Activated naive CD8-positive, alpha-beta T cell (primary cell): ENCODE measurements at regions not wholly inside any gene's neighbourhood (a gene's known extent, or its start where the extent isn't known, plus 50 kb on each side); places are given as distances from the start of the nearest gene placed in this dataset.
"Not testable (repeated sequence)": the region's sequence is repeated elsewhere in the genome, so short reads cannot be mapped to it uniquely, and the experiment has no call there.

Experiments
- H3K27ac Mint-ChIP-seq: one replicate; pipeline ENCODE4 v1.8.0; 2021; ENCODE audit warnings: mixed read lengths
- H3K27me3 Mint-ChIP-seq: one replicate; pipeline ENCODE4 v1.8.0; 2021; ENCODE audit warnings: mixed read lengths
- H3K36me3 Mint-ChIP-seq: one replicate; pipeline ENCODE4 v1.8.0; 2021; ENCODE audit warnings: mixed read lengths
- H3K4me1 Mint-ChIP-seq: one replicate; pipeline ENCODE4 v1.8.0; 2021; ENCODE audit warnings: low read depth, mixed read lengths
- H3K4me3 Mint-ChIP-seq: one replicate; pipeline ENCODE4 v1.8.0; 2021; ENCODE audit warnings: mild to moderate bottlenecking, mixed read lengths
- H3K9me3 Mint-ChIP-seq: one replicate; pipeline ENCODE4 v1.8.0; 2021; ENCODE audit warnings: low read depth, mixed read lengths

DNA sequence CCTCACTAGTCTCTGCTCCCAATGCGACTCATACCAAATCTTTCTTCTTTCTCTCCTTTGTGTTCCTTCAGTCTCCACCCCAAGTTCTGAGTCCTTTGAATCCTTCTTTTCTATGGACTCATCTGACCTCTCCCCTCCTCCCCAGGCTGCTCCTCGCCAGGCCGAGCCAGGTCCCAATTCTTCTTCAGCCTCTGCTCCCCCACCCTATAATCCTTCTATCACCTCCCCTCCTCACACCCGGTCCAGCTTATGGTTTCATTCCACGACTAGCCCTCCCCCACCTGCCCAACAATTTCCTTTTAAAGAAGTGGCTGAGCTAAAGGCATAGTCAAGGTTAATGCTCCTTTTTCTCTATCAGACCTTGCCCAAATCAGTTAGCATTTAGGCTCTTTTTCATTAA lies 518.5 kb downstream of the MATN1 start:
- not testable (repeated sequence) for H3K36me3 Mint-ChIP-seq, H3K4me1 Mint-ChIP-seq

DNA sequence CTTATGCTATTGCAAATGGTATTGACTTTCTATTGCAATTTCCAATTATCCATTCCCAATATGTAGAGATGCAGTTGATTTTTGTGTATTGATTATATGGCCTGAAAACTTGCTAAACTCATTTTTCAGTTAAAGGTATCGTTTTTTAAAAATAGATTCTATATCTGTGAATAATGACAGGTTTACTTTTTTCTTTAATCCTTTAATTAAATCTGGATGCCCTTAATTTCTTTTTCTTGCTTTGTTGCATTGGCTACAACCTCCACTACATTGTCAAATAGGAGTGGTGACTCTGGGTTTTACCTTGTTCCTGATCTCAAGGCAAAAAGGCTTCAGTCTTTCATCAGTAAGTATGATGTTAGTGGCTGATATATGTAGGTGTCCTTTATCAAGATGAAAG lies 522.4 kb downstream of the MATN1 start:
- H3K9me3 Mint-ChIP-seq, result peaks cover 5% of the 10 kb centered on the region
- H3K4me1 Mint-ChIP-seq, result no peaks in the 10 kb centered on the region
- no peak overlapping the region for H3K4me3 Mint-ChIP-seq
- H3K27me3 Mint-ChIP-seq, result peaks cover 7% of the 10 kb centered on the region
- H3K27ac Mint-ChIP-seq, result no peak overlapping the region
- no peaks in the 10 kb centered on the region for H3K36me3 Mint-ChIP-seq

More for the DNA sequence above, 518.5 kb downstream of the MATN1 start:
- not testable (repeated sequence) for H3K4me3 Mint-ChIP-seq, H3K9me3 Mint-ChIP-seq, H3K27ac Mint-ChIP-seq, H3K27me3 Mint-ChIP-seq

- Mint-ChIP-seq H3K36me3 (no peaks in the 10 kb centered on the region), H3K27ac (no peak overlapping the region), H3K4me3 (no peak overlapping the region), H3K27me3 (peaks cover 7% of the 10 kb centered on the region), H3K9me3 (peaks cover 5% of the 10 kb centered on the region), H3K4me1 (no peaks in the 10 kb centered on the region)
These were observed 523.2 kb downstream of the MATN1 start for GRCh38 chr1:30200161-30200560.

GRCh38 chr1:30199563-30199962 lies 523.8 kb downstream of the MATN1 start:
- Mint-ChIP-seq H3K27me3 (peaks cover 7% of the 10 kb centered on the region), H3K9me3 (peaks cover 5% of the 10 kb centered on the region), H3K4me3 (no peak overlapping the region), H3K4me1 (no peaks in the 10 kb centered on the region), H3K36me3 (no peaks in the 10 kb centered on the region), H3K27ac (no peak overlapping the region)

GRCh38 chr1:30198795-30199403 lies 524.5 kb downstream of the MATN1 start:
- no peaks in the 10 kb centered on the region for H3K4me1 Mint-ChIP-seq
- H3K27ac Mint-ChIP-seq, result no peak overlapping the region
- H3K36me3 Mint-ChIP-seq, result no peaks in the 10 kb centered on the region
- H3K4me3 Mint-ChIP-seq, result no peak overlapping the region
- H3K9me3 Mint-ChIP-seq, result peaks cover 5% of the 10 kb centered on the region
- peaks cover 7% of the 10 kb centered on the region for H3K27me3 Mint-ChIP-seq

GRCh38 chr1:30198451-30198760 lies 525.0 kb downstream of the MATN1 start:
- Mint-ChIP-seq H3K36me3 (no peaks in the 10 kb centered on the region), H3K4me3 (no peak overlapping the region), H3K27me3 (peaks cover 10% of the 10 kb centered on the region), H3K9me3 (peaks cover 5% of the 10 kb centered on the region), H3K27ac (no peak overlapping the region), H3K4me1 (no peaks in the 10 kb centered on the region)

GRCh38 chr1:30197639-30198450 lies 525.5 kb downstream of the MATN1 start:
- H3K36me3 Mint-ChIP-seq, result no peaks in the 10 kb centered on the region
- H3K27me3 Mint-ChIP-seq, result peaks cover 12% of the 10 kb centered on the region
- H3K4me1 Mint-ChIP-seq, result no peaks in the 10 kb centered on the region
- no peak overlapping the region for H3K4me3 Mint-ChIP-seq
- H3K27ac Mint-ChIP-seq, result no peak overlapping the region
- peaks cover 5% of the 10 kb centered on the region for H3K9me3 Mint-ChIP-seq

- H3K27me3 Mint-ChIP-seq, result peaks cover 13% of the 10 kb centered on the region
- peaks cover 5% of the 10 kb centered on the region for H3K9me3 Mint-ChIP-seq
- H3K4me3 Mint-ChIP-seq, result no peak overlapping the region
- H3K36me3 Mint-ChIP-seq, result no peaks in the 10 kb centered on the region
- H3K4me1 Mint-ChIP-seq, result no peaks in the 10 kb centered on the region
- no peak overlapping the region for H3K27ac Mint-ChIP-seq
These were observed 526.3 kb downstream of the MATN1 start for GRCh38 chr1:30196872-30197638.

DNA sequence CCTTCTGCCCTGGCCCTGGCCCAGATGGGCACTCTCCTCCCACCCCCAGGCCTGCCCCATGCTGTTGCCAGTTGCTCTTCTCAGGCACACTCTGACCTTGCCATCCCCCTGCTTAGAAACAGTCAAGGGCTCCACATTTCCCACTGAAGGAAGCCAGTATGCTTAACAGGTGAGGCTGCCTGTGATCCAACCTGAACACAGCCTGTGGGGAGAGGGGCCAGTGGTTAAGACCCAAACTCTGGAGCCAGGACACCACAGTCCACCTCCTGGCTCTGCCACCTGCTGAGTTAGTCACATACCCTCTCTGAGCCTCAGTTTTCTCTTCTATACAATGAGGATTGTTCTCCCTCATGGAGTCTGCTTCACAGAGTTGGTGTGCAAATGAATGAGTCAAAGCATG lies 526.9 kb downstream of the MATN1 start:
- Mint-ChIP-seq H3K36me3 (no peaks in the 10 kb centered on the region), H3K4me1 (no peaks in the 10 kb centered on the region), H3K27ac (no peak overlapping the region), H3K4me3 (no peak overlapping the region), H3K27me3 (peaks cover 13% of the 10 kb centered on the region), H3K9me3 (peaks cover 5% of the 10 kb centered on the region)

DNA sequence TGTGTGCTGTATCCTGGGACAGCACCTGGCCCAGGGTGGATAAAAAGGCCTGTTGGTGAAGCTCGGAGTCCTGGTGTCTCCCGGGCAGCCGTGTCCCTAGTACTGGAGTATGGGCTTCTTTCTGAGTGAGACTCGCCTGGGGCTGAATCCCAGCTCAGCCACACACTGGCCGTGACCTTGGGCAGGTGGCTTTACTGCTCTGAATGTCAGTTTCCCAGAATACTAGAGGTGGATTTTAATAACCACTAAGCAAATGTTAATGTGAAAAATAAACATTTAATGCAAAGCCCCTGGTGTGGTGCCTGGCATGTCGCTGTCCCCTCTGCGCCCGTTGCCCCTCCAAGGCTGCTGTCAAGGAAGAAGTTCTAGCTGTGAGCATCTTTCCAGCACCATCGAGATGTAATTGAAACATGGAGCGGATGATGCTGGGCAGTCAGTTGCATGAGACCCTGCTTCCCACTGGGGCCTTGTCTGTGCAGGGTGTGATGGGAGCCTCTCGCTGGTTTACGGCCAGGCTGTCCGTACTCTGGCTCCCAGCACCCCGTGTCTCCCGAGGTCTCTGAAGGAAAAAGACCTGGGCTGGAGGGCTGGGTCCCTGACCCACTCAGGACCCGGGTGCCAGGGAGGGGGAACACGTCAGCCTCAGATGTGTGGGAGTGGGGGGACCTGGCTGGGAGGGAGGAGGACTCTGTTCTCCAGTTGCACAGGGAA lies 527.8 kb downstream of the MATN1 start:
- H3K27me3 Mint-ChIP-seq, result peaks cover 13% of the 10 kb centered on the region
- peaks cover 5% of the 10 kb centered on the region for H3K9me3 Mint-ChIP-seq
- H3K4me1 Mint-ChIP-seq, result no peaks in the 10 kb centered on the region

GRCh38 chr1:30194741-30195423 lies 528.5 kb downstream of the MATN1 start:
- peaks cover 13% of the 10 kb centered on the region for H3K27me3 Mint-ChIP-seq
- H3K9me3 Mint-ChIP-seq, result no peaks in the 10 kb centered on the region
- H3K4me3 Mint-ChIP-seq, result no peak overlapping the region
- H3K36me3 Mint-ChIP-seq, result no peaks in the 10 kb centered on the region
- no peak overlapping the region for H3K27ac Mint-ChIP-seq
- H3K4me1 Mint-ChIP-seq, result no peaks in the 10 kb centered on the region

More for the DNA sequence above, 527.8 kb downstream of the MATN1 start:
- H3K36me3 Mint-ChIP-seq, result no peaks in the 10 kb centered on the region
- no peak overlapping the region for H3K27ac Mint-ChIP-seq
- no peak overlapping the region for H3K4me3 Mint-ChIP-seq

GRCh38 chr1:30194046-30194619 lies 529.3 kb downstream of the MATN1 start:
- Mint-ChIP-seq H3K9me3 (no peaks in the 10 kb centered on the region), H3K27ac (no peak overlapping the region), H3K27me3 (peaks cover 13% of the 10 kb centered on the region), H3K4me1 (no peaks in the 10 kb centered on the region), H3K4me3 (no peak overlapping the region), H3K36me3 (no peaks in the 10 kb centered on the region)

GRCh38 chr1:30192969-30193630 lies 530.3 kb downstream of the MATN1 start:
- peaks cover 13% of the 10 kb centered on the region for H3K27me3 Mint-ChIP-seq
- H3K9me3 Mint-ChIP-seq, result no peaks in the 10 kb centered on the region
- no peaks in the 10 kb centered on the region for H3K4me1 Mint-ChIP-seq
- H3K36me3 Mint-ChIP-seq, result no peaks in the 10 kb centered on the region
- H3K4me3 Mint-ChIP-seq, result no peak overlapping the region
- H3K27ac Mint-ChIP-seq, result no peak overlapping the region
